SK-N-SH (cell line): ENCODE measurements at regions not wholly inside any gene's neighbourhood (a gene's known extent, or its start where the extent isn't known, plus 50 kb on each side); places are given as distances from the start of the nearest gene placed in this dataset.

Source experiments
- CTCF ChIA-PET: fragments of 300-600, 350-600 bp; formaldehyde crosslinking; extraction: SDS; loops from one replicate; lab custom pipeline; 2021; lab: Yijun Ruan, JAX
- POLR2A ChIA-PET: fragments of 350-600 bp; sonication (Branson Sonifier 250); formaldehyde crosslinking; extraction: SDS; loops from one replicate; lab custom pipeline; 2020; ENCODE audit warnings: antibody characterized with exemption, inconsistent platforms; lab: Yijun Ruan, JAX
- DNase-seq: peaks from one replicate; pipeline ENCODE4 v3.0.0; 2012
- H2AFZ ChIP-seq: fragments of 200-600 bp; sonication (generic); 2 replicates; pipeline ENCODE4 v1.8.1; 2016; ENCODE audit warnings: antibody characterized with exemption, mild to moderate bottlenecking, low read depth
- H3F3A ChIP-seq: fragments of 200-600 bp; sonication (generic); replicated peaks from 2 replicates; pipeline ENCODE3; 2016; ENCODE audit warnings: antibody characterized with exemption, mild to moderate bottlenecking; ENCODE audit not compliant: insufficient read depth
- H3K27ac ChIP-seq, 2 experiments: fragments of 200-500 bp in 1 of 2; fragments of 200-600 bp in 1 of 2; sonication (Bioruptor generic) in 1 of 2; sonication (generic), shearing (Covaris generic) in 1 of 2; 2 replicates each; pipeline versions ENCODE4 v1.5.1 to v1.6.1; 2014 to 2016; ENCODE audit warnings: low read depth in 2 of 2, inconsistent platforms in 1 of 2, low read length in 1 of 2, mild to moderate bottlenecking in 1 of 2, mixed read lengths in 1 of 2
- H3K27me3 ChIP-seq: fragments of 200-600 bp; sonication (generic), shearing (Covaris generic); 2 replicates; pipeline ENCODE4 v1.6.1; 2016; ENCODE audit warnings: mixed run types; ENCODE audit not compliant: insufficient read depth
- H3K36me3 ChIP-seq, 2 experiments: fragments of 200-500 bp in 1 of 2; fragments of 200-600 bp in 1 of 2; sonication (Bioruptor generic) in 1 of 2; sonication (generic) in 1 of 2; replicated peaks in 1 of 2; 2 replicates each; pipeline versions ENCODE3 to v1.5.1; 2014 to 2016; ENCODE audit warnings: low read length in 1 of 2, mild to moderate bottlenecking in 1 of 2; ENCODE audit not compliant: insufficient read depth in 2 of 2, control insufficient read depth in 1 of 2
- H3K4me1 ChIP-seq, 2 experiments: fragments of 200-500 bp in 1 of 2; fragments of 200-600 bp in 1 of 2; sonication (Bioruptor generic) in 1 of 2; sonication (generic), shearing (Covaris generic) in 1 of 2; 2 replicates each; pipeline versions ENCODE4 v1.5.1 to v1.6.1; 2014 to 2016; ENCODE audit warnings: low read depth in 1 of 2, low read length in 1 of 2, mixed run types in 1 of 2; ENCODE audit not compliant: insufficient read depth in 2 of 2, control insufficient read depth in 1 of 2
- H3K4me2 ChIP-seq: fragments of 200-600 bp; sonication (generic), shearing (Covaris generic); 2 replicates; pipeline ENCODE4 v1.6.1; 2017; ENCODE audit warnings: mixed run types
- H3K4me3 ChIP-seq, 2 experiments: fragments of 200-500 bp in 1 of 2; fragments of 200-600 bp in 1 of 2; sonication (Bioruptor generic) in 1 of 2; sonication (generic), shearing (Covaris generic) in 1 of 2; 2 replicates each; pipeline versions ENCODE4 v1.5.1 to v1.8.1; 2014 to 2016; ENCODE audit warnings: low read depth in 2 of 2, inconsistent platforms in 1 of 2, low read length in 1 of 2, mild to moderate bottlenecking in 1 of 2, mixed read lengths in 1 of 2, moderate library complexity in 1 of 2
- H3K79me2 ChIP-seq: fragments of 200-600 bp; sonication (generic); 2 replicates; pipeline ENCODE4 v1.8.1; 2017; ENCODE audit warnings: mild to moderate bottlenecking; ENCODE audit not compliant: insufficient read depth
- H3K9ac ChIP-seq: fragments of 200-600 bp; sonication (generic); 2 replicates; pipeline ENCODE4 v1.6.1; 2017; ENCODE audit warnings: mixed run types
- H3K9me2 ChIP-seq: fragments of 200-600 bp; sonication (generic); 2 replicates; pipeline ENCODE4 v1.6.1; 2017; ENCODE audit warnings: mixed run types
- H3K9me3 ChIP-seq: fragments of 200-600 bp; sonication (generic); 2 replicates; pipeline ENCODE4 v1.6.1; 2017; ENCODE audit warnings: mixed run types, mild to moderate bottlenecking, moderate library complexity
- H4K20me1 ChIP-seq: fragments of 200-600 bp; sonication (generic); 2 replicates; pipeline ENCODE4 v1.6.1; 2017; ENCODE audit warnings: mild to moderate bottlenecking, mixed run types; ENCODE audit not compliant: insufficient read depth
- CHD2 ChIP-seq: fragments of 150-350 bp; IDR thresholded peaks from 2 replicates; pipeline ENCODE4 v1.6.1; 2018; ENCODE audit warnings: low read length; ENCODE audit not compliant: partially characterized antibody
- EP300 ChIP-seq, 2 experiments: IDR thresholded peaks; 2 replicates each; pipeline versions ENCODE4 v1.4.0 to v1.6.1; 2012; ENCODE audit warnings: borderline replicate concordance in 1 of 2, low read depth in 1 of 2, low read length in 1 of 2
- EZH2phosphoT487 ChIP-seq: fragments of 200-600 bp; sonication (generic); IDR thresholded peaks from 2 replicates; pipeline ENCODE4 v1.6.1; 2017; ENCODE audit warnings: low read depth, mixed run types, mild to moderate bottlenecking, antibody characterized with exemption, moderate library complexity, borderline replicate concordance
- FOSL2 ChIP-seq: IDR thresholded peaks from 2 replicates; pipeline ENCODE4 v1.4.0; 2012; ENCODE audit warnings: low read depth, mild to moderate bottlenecking, moderate library complexity, borderline replicate concordance
- FOXJ3 ChIP-seq: sonication (generic); formaldehyde crosslinking; IDR thresholded peaks from 2 replicates; pipeline ENCODE4 v1.5.1; 2020; ENCODE audit warnings: mild to moderate bottlenecking, missing genetic modification reagents
- FOXM1 ChIP-seq: IDR thresholded peaks from 2 replicates; pipeline ENCODE4 v1.4.0; 2012; ENCODE audit warnings: low read depth, mild to moderate bottlenecking
- JUND ChIP-seq: IDR thresholded peaks from 2 replicates; pipeline ENCODE4 v1.4.0; 2012
- MEF2A ChIP-seq: IDR thresholded peaks from 2 replicates; pipeline ENCODE4 v1.4.0; 2012; ENCODE audit warnings: low read depth, borderline replicate concordance
- NFIC ChIP-seq: IDR thresholded peaks from 2 replicates; pipeline ENCODE4 v1.4.0; 2012; ENCODE audit warnings: borderline replicate concordance
- NRF1 ChIP-seq: IDR thresholded peaks from 2 replicates; pipeline ENCODE4 v1.6.1; 2012; ENCODE audit warnings: low read depth, mild to moderate bottlenecking, low read length
- POLR2AphosphoS5 ChIP-seq: IDR thresholded peaks from 2 replicates; pipeline ENCODE4 v1.6.1; 2012; ENCODE audit warnings: low read depth, low read length
- SMC3 ChIP-seq: IDR thresholded peaks from 2 replicates; pipeline ENCODE4 v1.6.1; 2012; ENCODE audit warnings: low read depth, low read length, improper control_type of control experiment
- TCF12 ChIP-seq: IDR thresholded peaks from 2 replicates; pipeline ENCODE4 v1.4.0; 2012
- YY1 ChIP-seq: IDR thresholded peaks from 2 replicates; pipeline ENCODE4 v1.4.0; 2012; ENCODE audit warnings: low read depth, mild to moderate bottlenecking
- whole genome bisulfite sequencing: methylation state at CpG from one replicate; pipeline ENCODE4 v1.1.6; 2017; ENCODE audit warnings: low lambda C conversion rate; 5-methylcytosine and 5-hydroxymethylcytosine counted together
- TF ChIP-seq, protein P1 (sequence below): fragments of 200-600 bp; sonication (generic); IDR thresholded peaks from 2 replicates; pipeline ENCODE4 v1.6.1; 2017; ENCODE audit warnings: antibody characterized with exemption, mild to moderate bottlenecking, moderate library complexity
- TF ChIP-seq, protein P2 (sequence below): IDR thresholded peaks from 2 replicates; pipeline ENCODE4 v1.4.0; 2012; ENCODE audit warnings: low read depth
- TF ChIP-seq, protein P3 (sequence below): IDR thresholded peaks from 2 replicates; pipeline ENCODE4; 2012
- TF ChIP-seq, protein P4 (sequence below): IDR thresholded peaks from 2 replicates; pipeline ENCODE4 v1.6.1; 2012; ENCODE audit warnings: mild to moderate bottlenecking, low read depth, low read length, moderate library complexity
- TF ChIP-seq, protein P5 (sequence below): IDR thresholded peaks from 2 replicates; pipeline ENCODE4 v1.4.0; 2012; ENCODE audit warnings: low read depth, borderline replicate concordance

DNA sequence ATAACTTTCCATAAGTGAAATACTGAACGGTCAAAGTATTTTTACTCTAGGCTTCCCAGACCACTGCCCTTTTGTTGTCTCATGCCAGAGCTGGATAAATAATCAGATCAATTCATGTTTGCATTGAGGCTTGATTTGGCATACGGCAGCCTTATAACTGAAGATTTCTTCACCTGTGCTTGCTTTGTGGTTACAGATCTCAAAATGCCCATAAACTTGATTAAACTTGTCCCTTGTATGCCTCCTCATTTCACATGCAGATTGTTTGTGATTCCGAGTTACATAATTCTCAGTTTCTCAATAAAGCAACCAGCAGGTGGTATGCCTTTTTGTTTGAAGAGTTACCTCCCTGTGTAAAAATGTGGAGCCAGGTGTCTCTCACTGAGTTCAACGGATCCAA lies 211.4 kb upstream of the LRIG1 start:
- Histone ChIP-seq H3K79me2 (no peaks in the 10 kb centered on the region), H3F3A (no peaks in the 10 kb centered on the region), H3K27ac (no peak overlapping the region), H3K27me3 (no peaks in the 10 kb centered on the region), H2AFZ (no peak overlapping the region), H3K4me1 (no peaks in the 10 kb centered on the region), H3K9ac (no peak overlapping the region), H3K9me2 (no peaks in the 10 kb centered on the region), H4K20me1 (no peaks in the 10 kb centered on the region), H3K4me3 (no peak overlapping the region), H3K36me3 (no peaks in the 10 kb centered on the region), H3K9me3 (no peaks in the 10 kb centered on the region), H3K4me2 (no peak overlapping the region)
- WGBS: 28% methylated on average over 4 of the region's 4 CpGs
- ChIA-PET POLR2A (no interaction called here), CTCF (no interaction called here)
- TF ChIP-seq EP300 (IDR thresholded peaks at IDR 0.05; ENCODE audit: borderline replicate concordance in 1 of 2, low read depth in 1 of 2, low read length in 1 of 2) (no peak), FOSL2 (no peak), EZH2phosphoT487 (no peak), TCF12 (no peak), FOXM1 (no peak), FOXJ3 (CRISPR knock-in tag) (no peak), SMC3 (no peak), YY1 (no peak), NRF1 (no peak), POLR2AphosphoS5 (no peak), NFIC (no peak), MEF2A (no peak), JUND (no peak), CHD2 (no peak)
- TF ChIP-seq, protein P1, sequence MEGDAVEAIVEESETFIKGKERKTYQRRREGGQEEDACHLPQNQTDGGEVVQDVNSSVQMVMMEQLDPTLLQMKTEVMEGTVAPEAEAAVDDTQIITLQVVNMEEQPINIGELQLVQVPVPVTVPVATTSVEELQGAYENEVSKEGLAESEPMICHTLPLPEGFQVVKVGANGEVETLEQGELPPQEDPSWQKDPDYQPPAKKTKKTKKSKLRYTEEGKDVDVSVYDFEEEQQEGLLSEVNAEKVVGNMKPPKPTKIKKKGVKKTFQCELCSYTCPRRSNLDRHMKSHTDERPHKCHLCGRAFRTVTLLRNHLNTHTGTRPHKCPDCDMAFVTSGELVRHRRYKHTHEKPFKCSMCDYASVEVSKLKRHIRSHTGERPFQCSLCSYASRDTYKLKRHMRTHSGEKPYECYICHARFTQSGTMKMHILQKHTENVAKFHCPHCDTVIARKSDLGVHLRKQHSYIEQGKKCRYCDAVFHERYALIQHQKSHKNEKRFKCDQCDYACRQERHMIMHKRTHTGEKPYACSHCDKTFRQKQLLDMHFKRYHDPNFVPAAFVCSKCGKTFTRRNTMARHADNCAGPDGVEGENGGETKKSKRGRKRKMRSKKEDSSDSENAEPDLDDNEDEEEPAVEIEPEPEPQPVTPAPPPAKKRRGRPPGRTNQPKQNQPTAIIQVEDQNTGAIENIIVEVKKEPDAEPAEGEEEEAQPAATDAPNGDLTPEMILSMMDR: no peak
- TF ChIP-seq, protein P2, sequence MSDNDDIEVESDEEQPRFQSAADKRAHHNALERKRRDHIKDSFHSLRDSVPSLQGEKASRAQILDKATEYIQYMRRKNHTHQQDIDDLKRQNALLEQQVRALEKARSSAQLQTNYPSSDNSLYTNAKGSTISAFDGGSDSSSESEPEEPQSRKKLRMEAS: no peak
- TF ChIP-seq, protein P3, sequence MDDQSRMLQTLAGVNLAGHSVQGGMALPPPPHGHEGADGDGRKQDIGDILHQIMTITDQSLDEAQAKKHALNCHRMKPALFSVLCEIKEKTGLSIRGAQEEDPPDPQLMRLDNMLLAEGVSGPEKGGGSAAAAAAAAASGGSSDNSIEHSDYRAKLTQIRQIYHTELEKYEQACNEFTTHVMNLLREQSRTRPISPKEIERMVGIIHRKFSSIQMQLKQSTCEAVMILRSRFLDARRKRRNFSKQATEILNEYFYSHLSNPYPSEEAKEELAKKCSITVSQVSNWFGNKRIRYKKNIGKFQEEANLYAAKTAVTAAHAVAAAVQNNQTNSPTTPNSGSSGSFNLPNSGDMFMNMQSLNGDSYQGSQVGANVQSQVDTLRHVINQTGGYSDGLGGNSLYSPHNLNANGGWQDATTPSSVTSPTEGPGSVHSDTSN: no peak
- TF ChIP-seq, protein P4, sequence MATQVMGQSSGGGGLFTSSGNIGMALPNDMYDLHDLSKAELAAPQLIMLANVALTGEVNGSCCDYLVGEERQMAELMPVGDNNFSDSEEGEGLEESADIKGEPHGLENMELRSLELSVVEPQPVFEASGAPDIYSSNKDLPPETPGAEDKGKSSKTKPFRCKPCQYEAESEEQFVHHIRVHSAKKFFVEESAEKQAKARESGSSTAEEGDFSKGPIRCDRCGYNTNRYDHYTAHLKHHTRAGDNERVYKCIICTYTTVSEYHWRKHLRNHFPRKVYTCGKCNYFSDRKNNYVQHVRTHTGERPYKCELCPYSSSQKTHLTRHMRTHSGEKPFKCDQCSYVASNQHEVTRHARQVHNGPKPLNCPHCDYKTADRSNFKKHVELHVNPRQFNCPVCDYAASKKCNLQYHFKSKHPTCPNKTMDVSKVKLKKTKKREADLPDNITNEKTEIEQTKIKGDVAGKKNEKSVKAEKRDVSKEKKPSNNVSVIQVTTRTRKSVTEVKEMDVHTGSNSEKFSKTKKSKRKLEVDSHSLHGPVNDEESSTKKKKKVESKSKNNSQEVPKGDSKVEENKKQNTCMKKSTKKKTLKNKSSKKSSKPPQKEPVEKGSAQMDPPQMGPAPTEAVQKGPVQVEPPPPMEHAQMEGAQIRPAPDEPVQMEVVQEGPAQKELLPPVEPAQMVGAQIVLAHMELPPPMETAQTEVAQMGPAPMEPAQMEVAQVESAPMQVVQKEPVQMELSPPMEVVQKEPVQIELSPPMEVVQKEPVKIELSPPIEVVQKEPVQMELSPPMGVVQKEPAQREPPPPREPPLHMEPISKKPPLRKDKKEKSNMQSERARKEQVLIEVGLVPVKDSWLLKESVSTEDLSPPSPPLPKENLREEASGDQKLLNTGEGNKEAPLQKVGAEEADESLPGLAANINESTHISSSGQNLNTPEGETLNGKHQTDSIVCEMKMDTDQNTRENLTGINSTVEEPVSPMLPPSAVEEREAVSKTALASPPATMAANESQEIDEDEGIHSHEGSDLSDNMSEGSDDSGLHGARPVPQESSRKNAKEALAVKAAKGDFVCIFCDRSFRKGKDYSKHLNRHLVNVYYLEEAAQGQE: no peak
- TF ChIP-seq, protein P5, sequence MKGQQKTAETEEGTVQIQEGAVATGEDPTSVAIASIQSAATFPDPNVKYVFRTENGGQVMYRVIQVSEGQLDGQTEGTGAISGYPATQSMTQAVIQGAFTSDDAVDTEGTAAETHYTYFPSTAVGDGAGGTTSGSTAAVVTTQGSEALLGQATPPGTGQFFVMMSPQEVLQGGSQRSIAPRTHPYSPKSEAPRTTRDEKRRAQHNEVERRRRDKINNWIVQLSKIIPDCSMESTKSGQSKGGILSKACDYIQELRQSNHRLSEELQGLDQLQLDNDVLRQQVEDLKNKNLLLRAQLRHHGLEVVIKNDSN: no peak
- no peak for DNase-seq
